HUES6 (cell line): ENCODE measurements at regions not wholly inside any gene's neighbourhood (a gene's known extent, or its start where the extent isn't known, plus 50 kb on each side); places are given as distances from the start of the nearest gene placed in this dataset.

ENCODE experiments used
- H3K27ac ChIP-seq: 2 replicates; pipeline ENCODE4 v1.7.0; 2013; ENCODE audit warnings: low read depth, mild to moderate bottlenecking, low read length, inconsistent platforms
- H3K27me3 ChIP-seq: 2 replicates; pipeline ENCODE4 v1.6.1; 2013; ENCODE audit warnings: low read length; ENCODE audit not compliant: control insufficient read depth, insufficient read depth
- H3K36me3 ChIP-seq: 2 replicates; pipeline ENCODE4 v1.6.1; 2013; ENCODE audit warnings: low read length; ENCODE audit not compliant: control insufficient read depth, insufficient read depth
- H3K4me1 ChIP-seq: 2 replicates; pipeline ENCODE4 v1.6.1; 2013; ENCODE audit warnings: low read length; ENCODE audit not compliant: control insufficient read depth, insufficient read depth
- H3K4me3 ChIP-seq: 2 replicates; pipeline ENCODE4 v1.5.1; 2013; ENCODE audit warnings: low read depth, low read length
- H3K9ac ChIP-seq: one replicate; pipeline ENCODE4 v1.6.1; 2013; ENCODE audit warnings: mild to moderate bottlenecking, low read length
- H3K9me3 ChIP-seq: 2 replicates; pipeline ENCODE4 v1.6.1; 2013; ENCODE audit warnings: low read depth, low read length; ENCODE audit not compliant: control insufficient read depth, insufficient read depth

- Histone ChIP-seq H3K9ac (no peak overlapping the region), H3K4me1 (no peaks in the 10 kb centered on the region), H3K4me3 (no peak overlapping the region), H3K27me3 (no peaks in the 10 kb centered on the region), H3K9me3 (no peaks in the 10 kb centered on the region), H3K27ac (no peak overlapping the region), H3K36me3 (no peaks in the 10 kb centered on the region)
Measured at GRCh38 chr4:141580523-141580922, 55.9 kb upstream of the IL15 start.
